ENCODE measurements at regions not wholly inside any gene's neighbourhood (a gene's known extent, or its start where the extent isn't known, plus 50 kb on each side); places are given as distances from the start of the nearest gene placed in this dataset.

DNA sequence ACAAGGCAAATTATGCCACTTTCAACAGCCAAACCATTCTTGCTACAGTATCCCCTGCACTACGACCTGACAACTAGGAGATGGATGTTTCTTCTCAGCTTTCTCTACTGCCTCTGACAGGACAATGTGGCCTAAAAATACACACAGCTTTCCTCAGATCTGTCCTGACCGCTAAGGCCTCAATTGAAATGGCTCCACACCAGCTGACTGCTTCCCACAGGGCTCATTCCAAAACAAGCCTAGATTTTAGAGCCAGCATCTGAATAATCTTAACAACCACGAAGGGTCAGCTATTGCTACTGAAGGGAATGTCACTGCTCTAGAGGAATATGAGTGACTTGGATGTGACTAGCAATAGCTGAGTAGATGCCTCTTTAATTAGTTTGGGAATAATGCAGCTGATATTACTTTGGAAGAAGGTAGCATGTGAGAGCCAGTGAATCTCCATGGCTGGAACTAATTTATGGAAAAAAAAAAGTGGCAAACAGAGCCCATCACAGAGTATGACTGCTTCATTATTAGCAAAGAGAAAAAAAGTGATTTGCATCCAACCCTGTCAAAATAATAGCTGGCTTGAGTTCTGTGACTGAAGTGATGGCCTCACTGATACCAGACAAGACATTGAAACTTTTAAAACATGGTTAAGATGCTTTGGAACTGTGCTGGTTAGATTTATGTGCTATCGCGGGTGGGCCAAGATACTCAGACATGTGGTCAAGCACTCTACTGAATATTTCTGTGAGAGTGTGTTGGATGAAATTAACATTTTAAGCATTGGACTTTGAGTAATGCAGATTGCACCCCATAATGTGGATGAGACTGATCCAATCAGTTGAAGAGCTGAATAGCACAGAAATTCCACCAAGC is 450.2 kb downstream of the NR2F1-AS1 start:
- no peaks in the 10 kb centered on the region for H3K4me1 ChIP-seq (ENCODE audit: control insufficient read depth in 2 of 2, insufficient read depth in 2 of 2, low read length in 2 of 2)
- no peaks in the 10 kb centered on the region for H3K9me3 ChIP-seq (ENCODE audit: control insufficient read depth in 2 of 2, insufficient read depth in 1 of 2, low read length in 1 of 2)
- DNase-seq (ENCODE audit: low read depth in 6 of 9, low spot score in 9 of 9): no peak
- 56% methylated on average over 5 of the region's 5 CpGs for WGBS
- no peak overlapping the region for H3K4me3 ChIP-seq (ENCODE audit: low read length in 2 of 2)
- H3K27ac ChIP-seq (ENCODE audit: low read depth in 1 of 2, low read length in 1 of 2): no peak overlapping the region
- H3K36me3 ChIP-seq (ENCODE audit: control insufficient read depth in 2 of 2, insufficient read depth in 2 of 2, low read length in 1 of 2): no peaks in the 10 kb centered on the region
- H3K27me3 ChIP-seq (ENCODE audit: control insufficient read depth in 2 of 2, insufficient read depth in 1 of 2, low read length in 1 of 2): no peaks in the 10 kb centered on the region

- DNase-seq (ENCODE audit: low read depth in 6 of 9, low spot score in 9 of 9): no peak
- Histone ChIP-seq H3K4me3 (ENCODE audit: low read length in 2 of 2) (no peak overlapping the region), H3K36me3 (ENCODE audit: control insufficient read depth in 2 of 2, insufficient read depth in 2 of 2, low read length in 1 of 2) (no peaks in the 10 kb centered on the region), H3K4me1 (ENCODE audit: control insufficient read depth in 2 of 2, insufficient read depth in 2 of 2, low read length in 2 of 2) (no peaks in the 10 kb centered on the region), H3K27ac (ENCODE audit: low read depth in 1 of 2, low read length in 1 of 2) (no peak overlapping the region), H3K9me3 (ENCODE audit: control insufficient read depth in 2 of 2, insufficient read depth in 1 of 2, low read length in 1 of 2) (no peaks in the 10 kb centered on the region), H3K27me3 (ENCODE audit: control insufficient read depth in 2 of 2, insufficient read depth in 1 of 2, low read length in 1 of 2) (no peaks in the 10 kb centered on the region)
- 99% methylated on average over 1 of the region's 1 CpG for WGBS
Observed at GRCh38 chr5:93126634-93127033, 454.4 kb downstream of the NR2F1-AS1 start.

DNA sequence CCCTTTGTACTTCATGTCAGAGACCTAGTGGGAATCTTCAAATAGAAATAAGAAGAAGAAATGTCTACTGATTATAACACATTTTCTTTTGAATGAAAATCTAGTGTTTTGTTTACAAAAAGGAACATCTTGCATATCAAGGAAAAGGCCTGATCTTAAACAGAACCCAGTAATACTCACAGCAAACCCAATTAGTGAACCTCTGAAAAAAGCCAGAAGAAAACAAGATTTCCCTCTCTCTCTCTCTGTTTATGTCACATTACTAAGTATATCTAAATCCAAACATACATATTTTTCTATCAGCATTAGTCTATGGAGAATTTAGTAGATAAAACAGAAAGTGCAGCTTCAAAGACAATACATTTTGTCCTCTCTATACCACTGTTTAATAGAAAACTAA is 457.9 kb downstream of the NR2F1-AS1 start:
- no peaks in the 10 kb centered on the region for H3K9me3 ChIP-seq (ENCODE audit: control insufficient read depth in 2 of 2, insufficient read depth in 1 of 2, low read length in 1 of 2)
- H3K4me3 ChIP-seq (ENCODE audit: low read length in 2 of 2): no peak overlapping the region
- H3K36me3 ChIP-seq (ENCODE audit: control insufficient read depth in 2 of 2, insufficient read depth in 2 of 2, low read length in 1 of 2): no peaks in the 10 kb centered on the region
- H3K4me1 ChIP-seq (ENCODE audit: control insufficient read depth in 2 of 2, insufficient read depth in 2 of 2, low read length in 2 of 2): no peaks in the 10 kb centered on the region
- no peaks in the 10 kb centered on the region for H3K27me3 ChIP-seq (ENCODE audit: control insufficient read depth in 2 of 2, insufficient read depth in 1 of 2, low read length in 1 of 2)
- no peak overlapping the region for H3K27ac ChIP-seq (ENCODE audit: low read depth in 1 of 2, low read length in 1 of 2)
- no peak for DNase-seq (ENCODE audit: low read depth in 6 of 9, low spot score in 9 of 9)

DNA sequence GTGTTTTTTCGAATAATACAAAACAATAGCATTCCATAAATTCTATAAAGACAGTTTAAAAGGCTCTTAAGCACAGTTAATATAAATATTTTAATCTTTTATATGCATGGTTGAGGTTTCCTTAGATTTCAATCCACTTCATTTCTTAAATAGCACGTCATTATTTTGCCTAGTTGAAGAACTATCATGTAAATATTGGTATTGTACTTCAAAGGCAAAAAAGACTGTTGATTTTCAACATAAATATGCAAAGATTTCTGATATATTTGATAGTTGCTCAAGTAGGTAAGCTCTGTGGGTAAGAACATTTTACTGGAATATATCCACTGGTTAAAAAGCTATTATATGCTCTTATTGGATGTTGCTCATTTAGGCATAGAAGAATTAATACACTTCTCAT is 458.6 kb downstream of the NR2F1-AS1 start:
- no peak overlapping the region for H3K27ac ChIP-seq (ENCODE audit: low read depth in 1 of 2, low read length in 1 of 2)
- no peak for DNase-seq (ENCODE audit: low read depth in 6 of 9, low spot score in 9 of 9)
- H3K9me3 ChIP-seq (ENCODE audit: control insufficient read depth in 2 of 2, insufficient read depth in 1 of 2, low read length in 1 of 2): no peaks in the 10 kb centered on the region
- no peaks in the 10 kb centered on the region for H3K27me3 ChIP-seq (ENCODE audit: control insufficient read depth in 2 of 2, insufficient read depth in 1 of 2, low read length in 1 of 2)
- no peak overlapping the region for H3K4me3 ChIP-seq (ENCODE audit: low read length in 2 of 2)
- WGBS: 85% methylated on average over 2 of the region's 2 CpGs
- H3K4me1 ChIP-seq (ENCODE audit: control insufficient read depth in 2 of 2, insufficient read depth in 2 of 2, low read length in 2 of 2): no peaks in the 10 kb centered on the region
- no peaks in the 10 kb centered on the region for H3K36me3 ChIP-seq (ENCODE audit: control insufficient read depth in 2 of 2, insufficient read depth in 2 of 2, low read length in 1 of 2)

GRCh38 chr5:93120771-93121170 is 460.2 kb downstream of the NR2F1-AS1 start:
- H3K36me3 ChIP-seq (ENCODE audit: control insufficient read depth in 2 of 2, insufficient read depth in 2 of 2, low read length in 1 of 2): no peaks in the 10 kb centered on the region
- no peak overlapping the region for H3K4me3 ChIP-seq (ENCODE audit: low read length in 2 of 2)
- no peak overlapping the region for H3K27ac ChIP-seq (ENCODE audit: low read depth in 1 of 2, low read length in 1 of 2)
- no peak for DNase-seq (ENCODE audit: low read depth in 6 of 9, low spot score in 9 of 9)
- no peaks in the 10 kb centered on the region for H3K9me3 ChIP-seq (ENCODE audit: control insufficient read depth in 2 of 2, insufficient read depth in 1 of 2, low read length in 1 of 2)
- WGBS: 92% methylated on average over 4 of the region's 4 CpGs
- H3K4me1 ChIP-seq (ENCODE audit: control insufficient read depth in 2 of 2, insufficient read depth in 2 of 2, low read length in 2 of 2): no peaks in the 10 kb centered on the region
- H3K27me3 ChIP-seq (ENCODE audit: control insufficient read depth in 2 of 2, insufficient read depth in 1 of 2, low read length in 1 of 2): no peaks in the 10 kb centered on the region

DNA sequence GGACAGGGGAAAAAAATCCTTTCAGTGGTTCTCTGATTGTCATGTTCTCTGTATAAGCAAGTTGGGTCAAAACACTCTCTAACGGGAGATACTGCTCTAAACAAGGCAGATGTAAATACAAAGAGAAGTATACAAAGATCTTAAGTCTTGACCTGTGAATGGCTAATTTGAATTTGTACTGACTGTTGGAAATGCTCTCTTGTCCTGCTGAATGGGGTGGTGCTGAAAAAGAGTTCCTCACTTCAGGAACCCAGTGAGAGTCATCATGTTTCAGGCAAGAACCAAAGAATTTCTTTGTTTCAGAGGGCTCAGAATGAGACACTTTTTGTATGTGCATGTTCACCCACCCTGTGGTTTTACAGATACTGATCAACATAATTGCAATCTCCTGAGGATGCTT is 461.0 kb downstream of the NR2F1-AS1 start:
- H3K27me3 ChIP-seq (ENCODE audit: control insufficient read depth in 2 of 2, insufficient read depth in 1 of 2, low read length in 1 of 2): no peaks in the 10 kb centered on the region
- 87% methylated on average over 1 of the region's 1 CpG for WGBS

GRCh38 chr5:93117751-93118531 is 463.1 kb downstream of the NR2F1-AS1 start:
- Histone ChIP-seq H3K4me1 (ENCODE audit: control insufficient read depth in 2 of 2, insufficient read depth in 2 of 2, low read length in 2 of 2) (no peaks in the 10 kb centered on the region), H3K27ac (ENCODE audit: low read depth in 1 of 2, low read length in 1 of 2) (no peak overlapping the region), H3K4me3 (ENCODE audit: low read length in 2 of 2) (no peak overlapping the region), H3K36me3 (ENCODE audit: control insufficient read depth in 2 of 2, insufficient read depth in 2 of 2, low read length in 1 of 2) (no peaks in the 10 kb centered on the region), H3K27me3 (ENCODE audit: control insufficient read depth in 2 of 2, insufficient read depth in 1 of 2, low read length in 1 of 2) (no peaks in the 10 kb centered on the region), H3K9me3 (ENCODE audit: control insufficient read depth in 2 of 2, insufficient read depth in 1 of 2, low read length in 1 of 2) (no peaks in the 10 kb centered on the region)
- no peak for DNase-seq (ENCODE audit: low read depth in 6 of 9, low spot score in 9 of 9)
- WGBS: 71% methylated on average over 2 of the region's 2 CpGs

More for the DNA sequence above, 461.0 kb downstream of the NR2F1-AS1 start:
- H3K27ac ChIP-seq (ENCODE audit: low read depth in 1 of 2, low read length in 1 of 2): no peak overlapping the region
- H3K9me3 ChIP-seq (ENCODE audit: control insufficient read depth in 2 of 2, insufficient read depth in 1 of 2, low read length in 1 of 2): no peaks in the 10 kb centered on the region
- no peak for DNase-seq (ENCODE audit: low read depth in 6 of 9, low spot score in 9 of 9)
- no peaks in the 10 kb centered on the region for H3K4me1 ChIP-seq (ENCODE audit: control insufficient read depth in 2 of 2, insufficient read depth in 2 of 2, low read length in 2 of 2)
- no peaks in the 10 kb centered on the region for H3K36me3 ChIP-seq (ENCODE audit: control insufficient read depth in 2 of 2, insufficient read depth in 2 of 2, low read length in 1 of 2)
- H3K4me3 ChIP-seq (ENCODE audit: low read length in 2 of 2): no peak overlapping the region

- 88% methylated on average over 4 of the region's 4 CpGs for WGBS
- no peak overlapping the region for H3K4me3 ChIP-seq (ENCODE audit: low read length in 2 of 2)
- no peaks in the 10 kb centered on the region for H3K4me1 ChIP-seq (ENCODE audit: control insufficient read depth in 2 of 2, insufficient read depth in 2 of 2, low read length in 2 of 2)
- H3K27me3 ChIP-seq (ENCODE audit: control insufficient read depth in 2 of 2, insufficient read depth in 1 of 2, low read length in 1 of 2): no peaks in the 10 kb centered on the region
- no peaks in the 10 kb centered on the region for H3K9me3 ChIP-seq (ENCODE audit: control insufficient read depth in 2 of 2, insufficient read depth in 1 of 2, low read length in 1 of 2)
- H3K36me3 ChIP-seq (ENCODE audit: control insufficient read depth in 2 of 2, insufficient read depth in 2 of 2, low read length in 1 of 2): no peaks in the 10 kb centered on the region
- no peak for DNase-seq (ENCODE audit: low read depth in 6 of 9, low spot score in 9 of 9)
- H3K27ac ChIP-seq (ENCODE audit: low read depth in 1 of 2, low read length in 1 of 2): no peak overlapping the region
Observed at GRCh38 chr5:93107805-93108520, 473.1 kb downstream of the NR2F1-AS1 start.

DNA sequence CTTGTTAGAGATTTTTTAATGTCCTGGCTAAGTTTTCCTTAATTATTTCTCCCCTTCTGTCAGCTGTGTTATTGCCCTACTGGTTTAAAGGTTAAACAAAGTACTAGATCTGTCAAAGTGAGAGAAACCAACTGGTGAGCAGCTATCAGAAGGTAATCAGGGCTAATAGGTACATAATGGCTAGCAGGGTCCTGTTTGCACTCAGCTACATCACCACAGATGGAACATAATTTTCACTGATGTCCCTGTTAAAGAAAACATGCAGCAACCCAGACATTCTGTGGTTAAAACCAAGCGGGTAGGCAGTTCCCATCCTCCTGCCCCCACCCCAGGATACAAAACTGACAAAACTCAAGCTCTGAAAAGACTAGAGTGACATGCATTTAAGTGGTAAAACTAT is 473.9 kb downstream of the NR2F1-AS1 start:
- Histone ChIP-seq H3K27ac (ENCODE audit: low read depth in 1 of 2, low read length in 1 of 2) (no peak overlapping the region), H3K4me1 (ENCODE audit: control insufficient read depth in 2 of 2, insufficient read depth in 2 of 2, low read length in 2 of 2) (no peaks in the 10 kb centered on the region), H3K4me3 (ENCODE audit: low read length in 2 of 2) (no peak overlapping the region), H3K9me3 (ENCODE audit: control insufficient read depth in 2 of 2, insufficient read depth in 1 of 2, low read length in 1 of 2) (no peaks in the 10 kb centered on the region), H3K36me3 (ENCODE audit: control insufficient read depth in 2 of 2, insufficient read depth in 2 of 2, low read length in 1 of 2) (no peaks in the 10 kb centered on the region), H3K27me3 (ENCODE audit: control insufficient read depth in 2 of 2, insufficient read depth in 1 of 2, low read length in 1 of 2) (no peaks in the 10 kb centered on the region)
- no peak for DNase-seq (ENCODE audit: low read depth in 6 of 9, low spot score in 9 of 9)
- WGBS: 54% methylated on average over 1 of the region's 1 CpG
